ENCODE measurements at regions not wholly inside any gene's neighbourhood (a gene's known extent, or its start where the extent isn't known, plus 50 kb on each side); places are given as distances from the start of the nearest gene placed in this dataset.

DNA sequence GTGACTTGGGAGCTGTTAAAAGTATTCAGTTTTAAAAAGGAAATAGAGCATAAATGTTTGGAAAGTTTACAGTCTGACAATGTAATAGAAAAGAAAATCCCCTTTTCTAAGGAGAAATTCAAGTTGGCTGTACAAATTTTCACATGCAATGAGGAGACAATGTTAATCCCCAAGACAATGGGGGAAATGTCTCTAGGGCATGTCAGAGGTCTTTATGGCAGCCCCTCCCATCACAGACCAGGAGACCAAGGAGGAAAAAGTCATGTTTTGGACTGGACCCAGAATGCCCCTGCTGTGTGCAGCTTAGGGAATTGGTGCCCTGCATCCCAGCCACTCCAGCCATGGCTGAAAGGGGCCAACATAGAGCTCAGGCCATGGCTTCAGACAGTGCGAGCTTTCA is 831.1 kb upstream of the ADGRL3 start:
- intact Hi-C loops (cut with micrococcal nuclease; ENCODE audit: unreplicated experiment): no loop called here
- no TSS peak for BruUV-seq (replicated peaks)
- Histone ChIP-seq H3K36me3 (ENCODE audit: insufficient read depth, low read length, poor library complexity, severe bottlenecking) (no peaks in the 10 kb centered on the region), H3K4me1 (ENCODE audit: insufficient read depth, low read length, poor library complexity, severe bottlenecking) (no peaks in the 10 kb centered on the region), H3K27ac (ENCODE audit: low read depth, low read length, poor library complexity, severe bottlenecking) (no peak overlapping the region), H3K27me3 (replicated peaks; ENCODE audit: insufficient read depth, low read depth, low read length, poor library complexity) (no peaks in the 10 kb centered on the region), H3K9me3 (ENCODE audit: low read depth, low read length, poor library complexity, severe bottlenecking) (no peaks in the 10 kb centered on the region), H3K4me3 (ENCODE audit: low read depth, low read length, poor library complexity, severe bottlenecking) (no peak overlapping the region)
- ChIA-PET POLR2A (ENCODE audit: low non-redundant PET) (no interaction called here), CTCF (no interaction called here)
- TF ChIP-seq EZH2 (IDR thresholded peaks at IDR 0.05; ENCODE audit: borderline replicate concordance, low read depth, low read length, poor library complexity, severe bottlenecking): no peak
- TF ChIP-seq, protein P1, sequence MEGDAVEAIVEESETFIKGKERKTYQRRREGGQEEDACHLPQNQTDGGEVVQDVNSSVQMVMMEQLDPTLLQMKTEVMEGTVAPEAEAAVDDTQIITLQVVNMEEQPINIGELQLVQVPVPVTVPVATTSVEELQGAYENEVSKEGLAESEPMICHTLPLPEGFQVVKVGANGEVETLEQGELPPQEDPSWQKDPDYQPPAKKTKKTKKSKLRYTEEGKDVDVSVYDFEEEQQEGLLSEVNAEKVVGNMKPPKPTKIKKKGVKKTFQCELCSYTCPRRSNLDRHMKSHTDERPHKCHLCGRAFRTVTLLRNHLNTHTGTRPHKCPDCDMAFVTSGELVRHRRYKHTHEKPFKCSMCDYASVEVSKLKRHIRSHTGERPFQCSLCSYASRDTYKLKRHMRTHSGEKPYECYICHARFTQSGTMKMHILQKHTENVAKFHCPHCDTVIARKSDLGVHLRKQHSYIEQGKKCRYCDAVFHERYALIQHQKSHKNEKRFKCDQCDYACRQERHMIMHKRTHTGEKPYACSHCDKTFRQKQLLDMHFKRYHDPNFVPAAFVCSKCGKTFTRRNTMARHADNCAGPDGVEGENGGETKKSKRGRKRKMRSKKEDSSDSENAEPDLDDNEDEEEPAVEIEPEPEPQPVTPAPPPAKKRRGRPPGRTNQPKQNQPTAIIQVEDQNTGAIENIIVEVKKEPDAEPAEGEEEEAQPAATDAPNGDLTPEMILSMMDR (conservative IDR thresholded peaks at IDR 0.05; ENCODE audit: low read depth, low read length): no peak
- DNase-seq (ENCODE audit: low spot score): no peak

DNA sequence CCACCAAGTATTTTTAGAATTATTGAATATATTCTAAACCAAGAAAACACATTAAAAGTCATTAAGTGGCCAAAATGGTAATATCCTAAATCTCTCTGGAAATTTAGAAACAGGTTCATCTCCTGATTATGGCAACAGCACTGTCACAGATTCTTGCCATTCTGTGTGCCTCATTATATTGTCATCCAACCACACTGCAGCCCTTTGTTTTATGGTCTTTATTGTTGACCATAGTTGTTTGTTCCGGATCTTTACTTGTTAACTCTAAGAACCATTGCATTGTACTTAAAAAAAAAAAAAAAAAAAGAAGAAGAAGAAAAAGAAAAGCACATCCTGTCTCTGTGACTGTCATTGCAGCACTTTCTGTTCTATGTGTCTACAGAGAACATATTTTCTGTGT is 822.1 kb upstream of the ADGRL3 start:
- H3K9me3 ChIP-seq (ENCODE audit: low read depth, low read length, poor library complexity, severe bottlenecking): no peaks in the 10 kb centered on the region
- no peak overlapping the region for H3K27ac ChIP-seq (ENCODE audit: low read depth, low read length, poor library complexity, severe bottlenecking)
- H3K4me3 ChIP-seq (ENCODE audit: low read depth, low read length, poor library complexity, severe bottlenecking): no peak overlapping the region
- H3K36me3 ChIP-seq (ENCODE audit: insufficient read depth, low read length, poor library complexity, severe bottlenecking): no peaks in the 10 kb centered on the region
- TF ChIP-seq, protein P1 (conservative IDR thresholded peaks at IDR 0.05; ENCODE audit: low read depth, low read length): no peak
- no peak for TF ChIP-seq EZH2 (IDR thresholded peaks at IDR 0.05; ENCODE audit: borderline replicate concordance, low read depth, low read length, poor library complexity, severe bottlenecking)
- DNase-seq (ENCODE audit: low spot score): no peak
- no peaks in the 10 kb centered on the region for H3K27me3 ChIP-seq (replicated peaks; ENCODE audit: insufficient read depth, low read depth, low read length, poor library complexity)
- no peaks in the 10 kb centered on the region for H3K4me1 ChIP-seq (ENCODE audit: insufficient read depth, low read length, poor library complexity, severe bottlenecking)
- CTCF ChIA-PET: no interaction called here
- no TSS peak for BruUV-seq (replicated peaks)
- intact Hi-C loops (cut with micrococcal nuclease; ENCODE audit: unreplicated experiment): no loop called here
- POLR2A ChIA-PET (ENCODE audit: low non-redundant PET): no interaction called here

DNA sequence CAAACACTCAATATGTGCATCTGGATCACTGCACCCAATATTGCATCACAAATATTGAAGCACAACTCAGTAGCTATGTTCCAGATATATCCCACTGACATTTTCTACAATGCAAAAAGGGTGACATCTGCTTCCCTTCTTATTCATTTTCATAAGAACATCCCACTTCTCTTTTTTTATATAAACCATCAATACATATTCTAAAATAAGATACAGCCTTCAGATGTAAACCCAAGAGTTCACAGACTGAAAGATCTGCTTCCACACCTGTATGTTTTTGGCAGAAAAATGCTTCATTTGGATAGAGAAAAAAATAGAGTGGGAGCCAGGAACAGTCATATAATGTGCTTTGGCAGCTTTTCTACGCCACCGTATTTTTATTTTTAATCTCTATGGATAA is 815.6 kb upstream of the ADGRL3 start:
- POLR2A ChIA-PET (ENCODE audit: low non-redundant PET): no interaction called here
- TF ChIP-seq, protein P1 (conservative IDR thresholded peaks at IDR 0.05; ENCODE audit: low read depth, low read length): no peak
- no peak for TF ChIP-seq EZH2 (IDR thresholded peaks at IDR 0.05; ENCODE audit: borderline replicate concordance, low read depth, low read length, poor library complexity, severe bottlenecking)

More for the DNA sequence above, 815.6 kb upstream of the ADGRL3 start:
- DNase-seq (ENCODE audit: low spot score): no peak
- H3K4me3 ChIP-seq (ENCODE audit: low read depth, low read length, poor library complexity, severe bottlenecking): no peak overlapping the region
- H3K27ac ChIP-seq (ENCODE audit: low read depth, low read length, poor library complexity, severe bottlenecking): no peak overlapping the region
- CTCF ChIA-PET: no interaction called here
- no TSS peak for BruUV-seq (replicated peaks)
- no peaks in the 10 kb centered on the region for H3K9me3 ChIP-seq (ENCODE audit: low read depth, low read length, poor library complexity, severe bottlenecking)
- intact Hi-C loops (cut with micrococcal nuclease; ENCODE audit: unreplicated experiment): no loop called here
- no peaks in the 10 kb centered on the region for H3K4me1 ChIP-seq (ENCODE audit: insufficient read depth, low read length, poor library complexity, severe bottlenecking)
- no peaks in the 10 kb centered on the region for H3K36me3 ChIP-seq (ENCODE audit: insufficient read depth, low read length, poor library complexity, severe bottlenecking)
- no peaks in the 10 kb centered on the region for H3K27me3 ChIP-seq (replicated peaks; ENCODE audit: insufficient read depth, low read depth, low read length, poor library complexity)
